ENCODE measurements at regions not wholly inside any gene's neighbourhood (a gene's known extent, or its start where the extent isn't known, plus 50 kb on each side); places are given as distances from the start of the nearest gene placed in this dataset.

DNA sequence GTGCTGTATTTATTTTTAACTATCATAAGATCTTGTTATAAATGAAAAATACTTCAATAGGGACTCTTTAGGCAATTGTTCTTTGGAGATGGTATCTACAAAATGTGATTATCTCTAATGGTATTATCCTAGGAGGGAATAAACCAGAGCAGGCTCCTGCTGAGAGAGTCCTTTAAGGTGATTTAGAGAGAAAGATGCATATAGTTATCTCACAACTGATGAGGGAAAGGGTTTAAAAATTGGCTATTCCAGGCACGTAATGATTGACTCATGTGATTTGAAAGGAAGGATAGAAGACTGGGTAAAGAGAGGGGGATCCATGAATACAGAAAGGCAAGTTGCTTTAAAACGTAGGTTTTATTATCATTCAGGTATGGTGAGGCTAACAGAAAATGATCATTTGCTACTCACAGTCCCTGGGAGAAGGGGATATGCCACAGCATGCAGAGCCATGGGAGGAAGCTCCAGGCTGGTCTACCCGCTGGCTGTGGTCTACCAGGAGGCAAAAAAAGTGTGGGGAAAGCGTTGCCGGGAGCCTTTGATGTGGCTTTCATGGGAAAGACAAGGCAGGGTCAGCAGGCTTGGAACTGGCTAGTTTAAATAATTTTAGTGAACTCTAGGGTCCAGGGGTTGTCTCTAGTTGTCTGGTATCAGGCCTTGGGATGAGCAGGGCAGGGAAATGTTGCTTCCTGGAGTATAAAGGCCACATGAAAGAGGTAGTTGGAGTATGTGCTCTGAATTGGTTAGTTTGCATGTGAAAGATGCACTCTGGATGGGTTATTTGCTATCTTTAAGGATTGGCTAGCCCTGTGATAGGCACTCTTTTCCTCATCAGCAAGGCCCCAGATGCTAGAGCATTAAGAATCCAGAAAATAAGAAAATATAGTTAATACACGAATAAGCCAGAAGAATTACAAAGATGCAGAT, 798.4 kb upstream of the GRM7 start:
- Histone ChIP-seq H3K9me3 (replicated peaks; ENCODE audit: control insufficient read depth, insufficient read depth, low read depth, low read length) (no peaks in the 10 kb centered on the region), H3K9ac (ENCODE audit: insufficient read depth in 1 of 2, low read depth in 2 of 2, low read length in 2 of 2) (no peak overlapping the region), H3K27me3 (ENCODE audit: control insufficient read depth in 2 of 2, insufficient read depth in 2 of 2, low read length in 2 of 2) (no peaks in the 10 kb centered on the region), H3K36me3 (ENCODE audit: control insufficient read depth, insufficient read depth, low read length) (no peaks in the 10 kb centered on the region), H3K9me1 (ENCODE audit: control insufficient read depth, insufficient read depth, low read length) (no peaks in the 10 kb centered on the region), H2AFZ (ENCODE audit: low read depth, low read length) (no peak overlapping the region), H3K4me2 (ENCODE audit: insufficient read depth, low read length) (no peak overlapping the region), H3K4me3 (no peak overlapping the region), H3K4me1 (replicated peaks in 1 of 2; ENCODE audit: control insufficient read depth in 2 of 2, insufficient read depth in 2 of 2, low read length in 2 of 2) (no peaks in the 10 kb centered on the region), H3K27ac (ENCODE audit: extremely low read depth, low read depth, low read length) (no peak overlapping the region), H3K79me2 (ENCODE audit: control insufficient read depth, insufficient read depth, low read length) (no peaks in the 10 kb centered on the region), H4K20me1 (replicated peaks; ENCODE audit: control insufficient read depth, insufficient read depth, low read length) (no peaks in the 10 kb centered on the region)
- WGBS (ENCODE audit: insufficient coverage, low coverage, missing lambda C conversion rate): 0% methylated on average over 5 of the region's 6 CpGs
- no TSS peak for BruUV-seq (replicated peaks)
- ChIA-PET CTCF (ENCODE audit: low intra/inter-chr PET ratio) (no interaction called here), POLR2A (no interaction called here)
- DNase-seq (ENCODE audit: extremely low read depth in 1 of 4, low spot score in 3 of 4) (no peak), FAIRE-seq (no peak), ATAC-seq (no peak)
- intact Hi-C loops (cut with micrococcal nuclease): no loop called here
- TF ChIP-seq, protein P1, sequence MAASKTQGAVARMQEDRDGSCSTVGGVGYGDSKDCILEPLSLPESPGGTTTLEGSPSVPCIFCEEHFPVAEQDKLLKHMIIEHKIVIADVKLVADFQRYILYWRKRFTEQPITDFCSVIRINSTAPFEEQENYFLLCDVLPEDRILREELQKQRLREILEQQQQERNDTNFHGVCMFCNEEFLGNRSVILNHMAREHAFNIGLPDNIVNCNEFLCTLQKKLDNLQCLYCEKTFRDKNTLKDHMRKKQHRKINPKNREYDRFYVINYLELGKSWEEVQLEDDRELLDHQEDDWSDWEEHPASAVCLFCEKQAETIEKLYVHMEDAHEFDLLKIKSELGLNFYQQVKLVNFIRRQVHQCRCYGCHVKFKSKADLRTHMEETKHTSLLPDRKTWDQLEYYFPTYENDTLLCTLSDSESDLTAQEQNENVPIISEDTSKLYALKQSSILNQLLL (CRISPR knock-in tag; IDR thresholded peaks at IDR 0.05; ENCODE audit: borderline replicate concordance): no peak
- TF ChIP-seq ZNF57 (CRISPR knock-in tag; IDR thresholded peaks at IDR 0.05): no peak
- TF ChIP-seq TFE3 (CRISPR knock-in tag; IDR thresholded peaks at IDR 0.05): no peak
- no peak for TF ChIP-seq SMC3 (conservative IDR thresholded peaks at IDR 0.05; ENCODE audit: insufficient read depth, low read depth, low read length)
- TF ChIP-seq NEUROD1 (IDR thresholded peaks at IDR 0.05; ENCODE audit: borderline replicate concordance, low read depth, low read length, partially characterized antibody): no peak
- TF ChIP-seq TGIF2 (CRISPR knock-in tag; IDR thresholded peaks at IDR 0.05): no peak
- TF ChIP-seq, protein P2, sequence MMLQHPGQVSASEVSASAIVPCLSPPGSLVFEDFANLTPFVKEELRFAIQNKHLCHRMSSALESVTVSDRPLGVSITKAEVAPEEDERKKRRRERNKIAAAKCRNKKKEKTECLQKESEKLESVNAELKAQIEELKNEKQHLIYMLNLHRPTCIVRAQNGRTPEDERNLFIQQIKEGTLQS (IDR thresholded peaks at IDR 0.05): no peak
- TF ChIP-seq, protein P2 (CRISPR knock-in tag; conservative IDR thresholded peaks at IDR 0.05): no peak
- TF ChIP-seq SRSF1 (IDR thresholded peaks at IDR 0.05; ENCODE audit: low read depth, low read length): no peak
- TF ChIP-seq FOXM1 (IDR thresholded peaks at IDR 0.05; ENCODE audit: low read depth): no peak
- TF ChIP-seq FOXM1 (CRISPR knock-in tag; IDR thresholded peaks at IDR 0.05; ENCODE audit: low read depth): no peak
- in situ Hi-C loops (cut with MboI): no loop called here
